Left lung (tissue), 4 donors: ENCODE measurements at regions not wholly inside any gene's neighbourhood (a gene's known extent, or its start where the extent isn't known, plus 50 kb on each side); places are given as distances from the start of the nearest gene placed in this dataset.
A peak's percentile ranks its signal among the peaks of the same experiment; 100 is the strongest.

Experiments
- ATAC-seq: fragments of 200-7000 bp; cut with Tn5 transposase; one replicate; pipeline ENCODE4 v1.9.1; 2020; ENCODE audit warnings: moderate library complexity
- DNase-seq, 4 donors: peaks; one replicate each; pipeline ENCODE4 v3.0.0-alpha.2; 2013 to 2020
- H3K27ac ChIP-seq, 2 donors: fragments of 200-600 bp; sonication (generic) in 1 of 2; one replicate each; pipeline versions ENCODE4 v1.5.0 to v1.8.0; 2020 to 2021
- H3K27me3 ChIP-seq, 2 donors: fragments of 200-600 bp; sonication (generic) in 1 of 2; one replicate each; pipeline versions ENCODE4 v1.5.0 to v1.8.0; 2020 to 2021
- H3K36me3 ChIP-seq, 2 donors: fragments of 200-600 bp; sonication (generic) in 1 of 2; one replicate each; pipeline versions ENCODE4 v1.5.0 to v1.8.0; 2020 to 2021
- H3K4me1 ChIP-seq, 2 donors: fragments of 200-600 bp; one replicate each; pipeline ENCODE4 v1.8.0; 2021
- H3K4me3 ChIP-seq, 2 donors: fragments of 200-600 bp; sonication (generic) in 1 of 2; one replicate each; pipeline versions ENCODE4 v1.5.0 to v1.8.0; 2020 to 2021; ENCODE audit warnings: mild to moderate bottlenecking in 1 of 2
- H3K9me3 ChIP-seq, 2 donors: fragments of 200-600 bp; sonication (generic) in 1 of 2; one replicate each; pipeline versions ENCODE4 v1.5.0 to v1.8.0; 2020 to 2021
- CTCF ChIP-seq, 2 donors: fragments of 200-600 bp; sonication (generic) in 1 of 2; IDR thresholded peaks; one replicate each; pipeline versions ENCODE4 v1.5.0 to v1.8.0; 2021; ENCODE audit warnings: antibody characterized with exemption in 2 of 2
- intact Hi-C, 2 donors: fragments of 100-400 bp; cut with DNase I; formaldehyde crosslinking; loops; one replicate each; pipeline versions ENCODE4 v1.11.2 to v1.14.2; 2022
- donor health status: DM: no; HTN: yes; CAD: no.
- donor health status: DM: no; HTN: no; CAD: no.

- DNase-seq (no peak), ATAC-seq (no peak)
- H3K4me3 ChIP-seq, result no peak overlapping the region
- H3K27me3 ChIP-seq, result no peaks in the 10 kb centered on the region
- H3K9me3 ChIP-seq, result no peaks in the 10 kb centered on the region
- H3K4me1 ChIP-seq, result no peaks in the 10 kb centered on the region
- no peak for TF ChIP-seq CTCF (IDR thresholded peaks at IDR 0.05)
- no peaks in the 10 kb centered on the region for H3K36me3 ChIP-seq
- no peak overlapping the region for H3K27ac ChIP-seq
- intact Hi-C loops, result no loop called here
These were observed 78.2 kb upstream of the SPON1 start for GRCh38 chr11:13884158-13884799.

GRCh38 chr11:13885083-13885482, 77.4 kb upstream of the SPON1 start:
- DNase-seq (no peak), ATAC-seq (peak; percentile 79)
- no peaks in the 10 kb centered on the region for H3K27me3 ChIP-seq
- TF ChIP-seq CTCF (IDR thresholded peaks at IDR 0.05), result no peak
- intact Hi-C loops, result no loop called here
- H3K36me3 ChIP-seq, result no peaks in the 10 kb centered on the region
- no peaks in the 10 kb centered on the region for H3K4me1 ChIP-seq
- H3K4me3 ChIP-seq, result no peak overlapping the region
- H3K27ac ChIP-seq, result no peak overlapping the region
- no peaks in the 10 kb centered on the region for H3K9me3 ChIP-seq

- intact Hi-C loops, result no loop called here
- Histone ChIP-seq H3K9me3 (no peaks in the 10 kb centered on the region), H3K4me1 (no peaks in the 10 kb centered on the region), H3K27ac (no peak overlapping the region), H3K4me3 (no peak overlapping the region), H3K36me3 (no peaks in the 10 kb centered on the region), H3K27me3 (no peaks in the 10 kb centered on the region)
- no peak for TF ChIP-seq CTCF (IDR thresholded peaks at IDR 0.05)
- no peak for ATAC-seq
- no peak for DNase-seq
These were observed 72.8 kb upstream of the SPON1 start for GRCh38 chr11:13889552-13890249.

- ATAC-seq, result no peak
- TF ChIP-seq CTCF (IDR thresholded peaks at IDR 0.05), result no peak
These were observed 70.6 kb upstream of the SPON1 start for GRCh38 chr11:13891911-13892310.

GRCh38 chr11:13896175-13896980, 66.1 kb upstream of the SPON1 start:
- no peaks in the 10 kb centered on the region for H3K4me1 ChIP-seq
- H3K9me3 ChIP-seq, result no peaks in the 10 kb centered on the region
- H3K36me3 ChIP-seq, result no peaks in the 10 kb centered on the region
- no peak for TF ChIP-seq CTCF (IDR thresholded peaks at IDR 0.05)
- intact Hi-C loops, result no loop called here
- DNase-seq, result peak in 3 of 4 donors; percentile 58 to 75 (median 71)
- H3K4me3 ChIP-seq, result no peak overlapping the region
- H3K27me3 ChIP-seq, result no peaks in the 10 kb centered on the region
- peak overlapping the region in 1 of 2 donors; percentile 33 for H3K27ac ChIP-seq
- peak; percentile 97 for ATAC-seq

More at GRCh38 chr11:13891911-13892310, 70.6 kb upstream of the SPON1 start:
- no peaks in the 10 kb centered on the region for H3K4me1 ChIP-seq
- no peak for DNase-seq
- no peak overlapping the region for H3K4me3 ChIP-seq
- no peaks in the 10 kb centered on the region for H3K36me3 ChIP-seq
- no peaks in the 10 kb centered on the region for H3K9me3 ChIP-seq
- H3K27ac ChIP-seq, result no peak overlapping the region
- no peaks in the 10 kb centered on the region for H3K27me3 ChIP-seq
- intact Hi-C loops, result no loop called here
